MM.1S (cell line): ENCODE measurements at regions not wholly inside any gene's neighbourhood (a gene's known extent, or its start where the extent isn't known, plus 50 kb on each side); places are given as distances from the start of the nearest gene placed in this dataset.

ENCODE experiments used
- DNase-seq: peaks from one replicate; pipeline ENCODE4 v3.0.0-alpha.2; 2015
- H2AFZ ChIP-seq: fragments of 300-600 bp; sonication (generic); 2 replicates; pipeline ENCODE4 v1.6.0; 2016; ENCODE audit warnings: antibody characterized with exemption, low read length
- H3F3A ChIP-seq: fragments of 300-600 bp; sonication (generic); 2 replicates; pipeline ENCODE4 v1.6.1; 2016; ENCODE audit warnings: mild to moderate bottlenecking, antibody characterized with exemption, low read length, moderate library complexity, mixed read lengths; ENCODE audit not compliant: insufficient read depth
- H3K27ac ChIP-seq: fragments of 300-600 bp; sonication (generic); 2 replicates; pipeline ENCODE4 v1.5.1; 2016; ENCODE audit warnings: mild to moderate bottlenecking, low read length
- H3K27me3 ChIP-seq: fragments of 300-600 bp; sonication (generic); replicated peaks from 2 replicates; pipeline ENCODE4 v1.6.0; 2016; ENCODE audit warnings: low read length; ENCODE audit not compliant: insufficient read depth
- H3K36me3 ChIP-seq: fragments of 300-600 bp; sonication (generic); replicated peaks from 2 replicates; pipeline ENCODE4 v1.6.1; 2016; ENCODE audit warnings: mild to moderate bottlenecking, low read length, mixed read lengths; ENCODE audit not compliant: insufficient read depth
- H3K4me1 ChIP-seq: fragments of 300-600 bp; sonication (generic); 2 replicates; pipeline ENCODE4 v1.6.1; 2016; ENCODE audit warnings: low read length, mixed read lengths
- H3K4me2 ChIP-seq: fragments of 300-600 bp; sonication (generic); 2 replicates; pipeline ENCODE4 v1.6.0; 2016; ENCODE audit warnings: low read depth, low read length
- H3K4me3 ChIP-seq: fragments of 300-600 bp; sonication (generic); 2 replicates; pipeline ENCODE4 v1.5.1; 2016; ENCODE audit warnings: low read length, mixed read lengths
- H3K79me2 ChIP-seq: fragments of 300-600 bp; sonication (generic); 2 replicates; pipeline ENCODE4 v1.6.1; 2016; ENCODE audit warnings: mixed run types, low read length, mixed read lengths
- H3K9ac ChIP-seq: fragments of 300-600 bp; sonication (generic); 2 replicates; pipeline ENCODE4 v1.6.1; 2016; ENCODE audit warnings: low read length, mixed read lengths
- H3K9me2 ChIP-seq: fragments of 300-600 bp; sonication (generic); replicated peaks from 2 replicates; pipeline ENCODE4 v1.6.1; 2016; ENCODE audit warnings: mild to moderate bottlenecking, low read length, mixed read lengths; ENCODE audit not compliant: insufficient read depth
- H3K9me3 ChIP-seq: fragments of 300-600 bp; sonication (generic); replicated peaks from 2 replicates; pipeline ENCODE4 v1.6.1; 2016; ENCODE audit warnings: mild to moderate bottlenecking, low read length, mixed read lengths; ENCODE audit not compliant: insufficient read depth
- H4K20me1 ChIP-seq: fragments of 300-600 bp; sonication (generic); 2 replicates; pipeline ENCODE4 v1.6.1; 2016; ENCODE audit warnings: mild to moderate bottlenecking, low read length, moderate library complexity, mixed read lengths; ENCODE audit not compliant: insufficient read depth
- EZH2 ChIP-seq: fragments of 300-600 bp; sonication (generic); optimal IDR thresholded peaks from 2 replicates; pipeline ENCODE3; 2017; ENCODE audit warnings: low read depth, mild to moderate bottlenecking, antibody characterized with exemption, low read length, mixed read lengths
- EZH2phosphoT487 ChIP-seq: fragments of 300-600 bp; sonication (generic); IDR thresholded peaks from 2 replicates; pipeline ENCODE4 v1.6.1; 2018; ENCODE audit warnings: antibody characterized with exemption, low read length
- TF ChIP-seq, protein P1 (sequence below): fragments of 300-600 bp; sonication (generic); IDR thresholded peaks from 2 replicates; pipeline ENCODE4 v1.5.1; 2016; ENCODE audit warnings: antibody characterized with exemption, low read length, mixed read lengths

DNA sequence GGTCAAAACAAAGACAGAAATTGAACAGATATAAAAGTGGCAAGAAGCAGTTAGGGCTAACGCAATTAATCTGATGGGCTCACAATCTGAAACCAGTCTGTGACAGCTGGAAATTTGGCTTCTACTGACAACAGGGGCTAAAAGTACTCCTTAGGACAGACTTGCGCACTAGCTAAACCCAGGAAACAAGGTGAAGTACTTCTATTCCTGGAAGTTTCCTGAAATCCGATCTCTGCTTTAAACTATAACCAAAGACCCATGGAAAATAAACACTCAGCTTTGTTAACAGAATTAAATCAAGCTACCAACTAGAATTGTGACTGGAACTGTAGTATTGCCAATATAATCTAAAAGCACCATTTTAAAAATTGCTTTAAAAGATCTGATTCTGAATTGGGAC is 520.2 kb upstream of the ZWINT start:
- H3K27ac ChIP-seq: no peak overlapping the region
- TF ChIP-seq EZH2 (no peak), EZH2phosphoT487 (no peak)
- TF ChIP-seq, protein P1, sequence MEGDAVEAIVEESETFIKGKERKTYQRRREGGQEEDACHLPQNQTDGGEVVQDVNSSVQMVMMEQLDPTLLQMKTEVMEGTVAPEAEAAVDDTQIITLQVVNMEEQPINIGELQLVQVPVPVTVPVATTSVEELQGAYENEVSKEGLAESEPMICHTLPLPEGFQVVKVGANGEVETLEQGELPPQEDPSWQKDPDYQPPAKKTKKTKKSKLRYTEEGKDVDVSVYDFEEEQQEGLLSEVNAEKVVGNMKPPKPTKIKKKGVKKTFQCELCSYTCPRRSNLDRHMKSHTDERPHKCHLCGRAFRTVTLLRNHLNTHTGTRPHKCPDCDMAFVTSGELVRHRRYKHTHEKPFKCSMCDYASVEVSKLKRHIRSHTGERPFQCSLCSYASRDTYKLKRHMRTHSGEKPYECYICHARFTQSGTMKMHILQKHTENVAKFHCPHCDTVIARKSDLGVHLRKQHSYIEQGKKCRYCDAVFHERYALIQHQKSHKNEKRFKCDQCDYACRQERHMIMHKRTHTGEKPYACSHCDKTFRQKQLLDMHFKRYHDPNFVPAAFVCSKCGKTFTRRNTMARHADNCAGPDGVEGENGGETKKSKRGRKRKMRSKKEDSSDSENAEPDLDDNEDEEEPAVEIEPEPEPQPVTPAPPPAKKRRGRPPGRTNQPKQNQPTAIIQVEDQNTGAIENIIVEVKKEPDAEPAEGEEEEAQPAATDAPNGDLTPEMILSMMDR: no peak

DNA sequence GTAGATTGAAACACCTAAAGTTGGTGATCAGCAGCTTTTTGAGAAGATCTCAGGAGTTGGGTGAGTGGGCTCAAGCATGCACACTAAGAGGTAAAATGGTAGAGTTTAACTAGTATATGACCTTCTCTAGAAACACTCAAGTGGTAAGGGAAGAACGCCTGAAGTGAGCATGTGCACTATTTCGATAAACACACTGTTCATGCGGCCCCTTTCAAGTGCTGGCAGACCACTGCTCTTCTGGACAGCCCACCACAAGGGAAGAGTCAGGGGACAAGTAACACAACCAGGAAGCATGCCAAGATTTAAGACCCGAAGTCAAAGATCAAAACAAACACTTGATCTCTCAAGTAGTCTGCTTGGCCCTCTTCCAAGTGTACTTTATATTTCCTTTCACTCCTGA is 519.5 kb upstream of the ZWINT start:
- Histone ChIP-seq H2AFZ (no peak overlapping the region), H3K4me1 (no peaks in the 10 kb centered on the region), H3K79me2 (no peaks in the 10 kb centered on the region), H4K20me1 (no peaks in the 10 kb centered on the region), H3F3A (no peaks in the 10 kb centered on the region), H3K36me3 (no peaks in the 10 kb centered on the region), H3K4me3 (no peak overlapping the region), H3K27me3 (no peaks in the 10 kb centered on the region), H3K9me3 (no peaks in the 10 kb centered on the region), H3K9me2 (no peaks in the 10 kb centered on the region), H3K9ac (no peak overlapping the region), H3K4me2 (no peak overlapping the region), H3K27ac (no peak overlapping the region)
- no peak for TF ChIP-seq EZH2phosphoT487
- no peak for TF ChIP-seq EZH2
- TF ChIP-seq, protein P1: no peak
- DNase-seq: no peak

More for the DNA sequence above, 520.2 kb upstream of the ZWINT start:
- Histone ChIP-seq H3K9ac (no peak overlapping the region), H3K4me3 (no peak overlapping the region), H3K4me2 (no peak overlapping the region), H3F3A (no peaks in the 10 kb centered on the region), H3K9me3 (no peaks in the 10 kb centered on the region), H3K79me2 (no peaks in the 10 kb centered on the region), H3K36me3 (no peaks in the 10 kb centered on the region), H4K20me1 (no peaks in the 10 kb centered on the region), H3K27me3 (no peaks in the 10 kb centered on the region), H3K4me1 (no peaks in the 10 kb centered on the region), H2AFZ (no peak overlapping the region), H3K9me2 (no peaks in the 10 kb centered on the region)
- no peak for DNase-seq

DNA sequence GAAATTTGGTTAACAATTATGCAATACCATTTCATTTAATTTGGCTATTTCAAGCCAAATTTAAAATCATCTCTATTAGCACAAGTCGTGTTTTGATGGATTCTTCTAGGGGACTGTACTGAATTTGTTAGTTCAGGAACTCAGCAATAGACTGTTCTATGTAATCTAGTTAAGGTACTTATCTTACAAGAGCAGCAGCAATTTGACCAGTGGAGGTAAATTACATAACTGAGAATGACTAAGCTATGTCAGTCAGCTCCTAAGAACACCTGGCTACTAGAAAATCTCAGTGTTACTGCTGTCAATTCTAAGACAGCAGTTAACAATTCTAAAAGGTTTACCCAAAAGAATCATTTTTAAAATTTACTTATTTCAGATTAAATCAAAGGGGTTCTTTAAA is 513.9 kb upstream of the ZWINT start:
- H3F3A ChIP-seq: no peaks in the 10 kb centered on the region
- TF ChIP-seq EZH2phosphoT487: no peak
- TF ChIP-seq, protein P1: no peak
- TF ChIP-seq EZH2: no peak
- H3K9me3 ChIP-seq: no peaks in the 10 kb centered on the region
- no peak for DNase-seq
- no peaks in the 10 kb centered on the region for H3K36me3 ChIP-seq
- H3K4me2 ChIP-seq: no peak overlapping the region
- H3K27me3 ChIP-seq: no peaks in the 10 kb centered on the region
- no peak overlapping the region for H3K4me3 ChIP-seq
- H4K20me1 ChIP-seq: no peaks in the 10 kb centered on the region
- no peak overlapping the region for H2AFZ ChIP-seq
- no peaks in the 10 kb centered on the region for H3K79me2 ChIP-seq
- H3K4me1 ChIP-seq: no peaks in the 10 kb centered on the region
- no peak overlapping the region for H3K9ac ChIP-seq
- no peak overlapping the region for H3K27ac ChIP-seq
- H3K9me2 ChIP-seq: no peaks in the 10 kb centered on the region
